COLO829 (cell line): ENCODE measurements at regions not wholly inside any gene's neighbourhood (a gene's known extent, or its start where the extent isn't known, plus 50 kb on each side); places are given as distances from the start of the nearest gene placed in this dataset.
"Not testable (repeated sequence)": the region's sequence is repeated elsewhere in the genome, so short reads cannot be mapped to it uniquely, and the experiment has no call there.

ENCODE experiments used
- DNase-seq: peaks from one replicate; pipeline ENCODE4 v3.0.0; 2012; ENCODE audit warnings: low spot score

- not testable (repeated sequence) for DNase-seq
Measured at GRCh38 chr7:150107283-150107682, 215.9 kb upstream of the LRRC61 start.

- not testable (repeated sequence) for DNase-seq
Measured at GRCh38 chr7:150110375-150110820, 212.8 kb upstream of the LRRC61 start.

- not testable (repeated sequence) for DNase-seq
Measured at GRCh38 chr7:150110882-150111281, 212.3 kb upstream of the LRRC61 start.

GRCh38 chr7:150111373-150112139 lies 211.6 kb upstream of the LRRC61 start:
- not testable (repeated sequence) for DNase-seq

- not testable (repeated sequence) for DNase-seq
Measured at GRCh38 chr7:150113301-150113700, 209.9 kb upstream of the LRRC61 start.

- not testable (repeated sequence) for DNase-seq
Measured at GRCh38 chr7:150114591-150114990, 208.6 kb upstream of the LRRC61 start.

GRCh38 chr7:150119966-150120365 lies 203.2 kb upstream of the LRRC61 start:
- not testable (repeated sequence) for DNase-seq

GRCh38 chr7:150125831-150126230 lies 197.3 kb upstream of the LRRC61 start:
- peak; percentile 17 for DNase-seq

- DNase-seq: not testable (repeated sequence)
Measured at GRCh38 chr7:150134451-150134850, 188.7 kb upstream of the LRRC61 start.

- DNase-seq: not testable (repeated sequence)
Measured at GRCh38 chr7:150135620-150136190, 187.4 kb upstream of the LRRC61 start.

GRCh38 chr7:150139840-150140239 lies 183.3 kb upstream of the LRRC61 start:
- DNase-seq: not testable (repeated sequence)

- not testable (repeated sequence) for DNase-seq
Measured at GRCh38 chr7:150141525-150142345, 181.4 kb upstream of the LRRC61 start.

GRCh38 chr7:150146124-150146523 lies 177.0 kb upstream of the LRRC61 start:
- DNase-seq: not testable (repeated sequence)

- DNase-seq: not testable (repeated sequence)
Measured at GRCh38 chr7:150147524-150147923, 175.6 kb upstream of the LRRC61 start.

GRCh38 chr7:150156015-150156414 lies 167.1 kb upstream of the LRRC61 start:
- not testable (repeated sequence) for DNase-seq

GRCh38 chr7:150158696-150159095 lies 164.5 kb upstream of the LRRC61 start:
- DNase-seq: not testable (repeated sequence)

GRCh38 chr7:150169515-150169914 lies 153.6 kb upstream of the LRRC61 start:
- not testable (repeated sequence) for DNase-seq

GRCh38 chr7:150169943-150170490 lies 153.1 kb upstream of the LRRC61 start:
- not testable (repeated sequence) for DNase-seq

GRCh38 chr7:150183602-150184001 lies 139.6 kb upstream of the LRRC61 start:
- not testable (repeated sequence) for DNase-seq

- DNase-seq: not testable (repeated sequence)
Measured at GRCh38 chr7:150189963-150190362, 133.2 kb upstream of the LRRC61 start.

- not testable (repeated sequence) for DNase-seq
Measured at GRCh38 chr7:150192541-150192940, 130.6 kb upstream of the LRRC61 start.

GRCh38 chr7:150193866-150194265 lies 129.3 kb upstream of the LRRC61 start:
- not testable (repeated sequence) for DNase-seq
